Kidney tubule cell (primary cell): ENCODE measurements at regions not wholly inside any gene's neighbourhood (a gene's known extent, or its start where the extent isn't known, plus 50 kb on each side); places are given as distances from the start of the nearest gene placed in this dataset.
"Not testable (repeated sequence)": the region's sequence is repeated elsewhere in the genome, so short reads cannot be mapped to it uniquely, and the experiment has no call there.

Experiments
- DNase-seq: peaks from one replicate; pipeline ENCODE4 v3.0.0-alpha.2; 2018; ENCODE audit warnings: low spot score

- no peak for DNase-seq
Observed at GRCh38 chr3:21020681-21021080, 730.3 kb downstream of the ZNF385D start.

- no peak for DNase-seq
Observed at GRCh38 chr3:21020043-21020442, 731.0 kb downstream of the ZNF385D start.

GRCh38 chr3:21017115-21017852 is 733.7 kb downstream of the ZNF385D start:
- DNase-seq: no peak

- peak; percentile 35 for DNase-seq
Observed at GRCh38 chr3:21013566-21013965, 737.4 kb downstream of the ZNF385D start.

- peak; percentile 28 for DNase-seq
Observed at GRCh38 chr3:20999661-21000060, 751.3 kb downstream of the ZNF385D start.

- DNase-seq: no peak
Observed at GRCh38 chr3:20997183-20997582, 753.8 kb downstream of the ZNF385D start.

- DNase-seq: no peak
Observed at GRCh38 chr3:20990896-20991295, 760.1 kb downstream of the ZNF385D start.

GRCh38 chr3:20989653-20990052 is 761.4 kb downstream of the ZNF385D start:
- not testable (repeated sequence) for DNase-seq

- no peak for DNase-seq
Observed at GRCh38 chr3:20984594-20985205, 766.3 kb downstream of the ZNF385D start.

GRCh38 chr3:20975188-20975651 is 775.8 kb downstream of the ZNF385D start:
- no peak for DNase-seq

GRCh38 chr3:20974396-20974795 is 776.6 kb downstream of the ZNF385D start:
- DNase-seq: no peak

GRCh38 chr3:20970807-20971206 is 780.2 kb downstream of the ZNF385D start:
- not testable (repeated sequence) for DNase-seq

GRCh38 chr3:20967485-20967884 is 781.5 kb upstream of the SGO1 start:
- DNase-seq: not testable (repeated sequence)

GRCh38 chr3:20958161-20958560 is 772.2 kb upstream of the SGO1 start:
- no peak for DNase-seq

GRCh38 chr3:20945892-20946291 is 759.9 kb upstream of the SGO1 start:
- DNase-seq: no peak

- peak; percentile 1 for DNase-seq
Observed at GRCh38 chr3:20935791-20936190, 749.8 kb upstream of the SGO1 start.

GRCh38 chr3:20931834-20932233 is 745.8 kb upstream of the SGO1 start:
- DNase-seq: no peak

GRCh38 chr3:20930034-20930433 is 744.0 kb upstream of the SGO1 start:
- DNase-seq: peak; percentile 39

GRCh38 chr3:20924646-20925385 is 738.8 kb upstream of the SGO1 start:
- DNase-seq: peak; percentile 57

- not testable (repeated sequence) for DNase-seq
Observed at GRCh38 chr3:20921112-20921511, 735.1 kb upstream of the SGO1 start.

- DNase-seq: no peak
Observed at GRCh38 chr3:20916951-20917606, 731.1 kb upstream of the SGO1 start.

- DNase-seq: no peak
Observed at GRCh38 chr3:20914310-20914709, 728.3 kb upstream of the SGO1 start.
